PC-9 (cell line): ENCODE measurements at regions not wholly inside any gene's neighbourhood (a gene's known extent, or its start where the extent isn't known, plus 50 kb on each side); places are given as distances from the start of the nearest gene placed in this dataset.

Source experiments
- BruUV-seq: library from RNA; stranded (reverse); fragments of 400-500 nt; replicated peaks from 2 replicates; lab custom pipeline; 2021; lab: Mats Ljungman, UMichigan
- CTCF ChIA-PET: fragments of 300-600 bp; sonication (Branson Sonifier 250); formaldehyde crosslinking; loops from one replicate; lab custom pipeline; 2022; ENCODE audit warnings: antibody characterized with exemption; lab: Charles Lee
- POLR2A ChIA-PET: fragments of 300-600 bp; sonication (Branson Sonifier 250); formaldehyde crosslinking; loops from one replicate; lab custom pipeline; 2022; ENCODE audit warnings: antibody characterized with exemption; ENCODE audit not compliant: unreplicated experiment; lab: Charles Lee
- DNase-seq, 2 experiments: peaks; one replicate each; pipeline versions ENCODE4 v3.0.0 to v3.0.0-alpha.2; 2015 to 2022; ENCODE audit warnings: mixed read lengths in 1 of 2
- H2AFZ ChIP-seq: fragments of 200-600 bp; sonication (generic); 2 replicates; pipeline ENCODE4 v1.8.1; 2017; ENCODE audit warnings: antibody characterized with exemption
- H3F3A ChIP-seq: fragments of 200-600 bp; sonication (generic); 2 replicates; pipeline ENCODE4 v1.8.1; 2017; ENCODE audit warnings: antibody characterized with exemption, mild to moderate bottlenecking, low read depth; ENCODE audit not compliant: insufficient read depth
- H3K27ac ChIP-seq: fragments of 200-600 bp; sonication (generic); 2 replicates; pipeline ENCODE4 v1.6.1; 2016; ENCODE audit warnings: mixed run types
- H3K27me3 ChIP-seq: fragments of 200-600 bp; sonication (generic); 2 replicates; pipeline ENCODE4 v1.6.1; 2016; ENCODE audit warnings: low read depth, mixed run types; ENCODE audit not compliant: insufficient read depth
- H3K36me3 ChIP-seq: fragments of 200-600 bp; sonication (generic); 2 replicates; pipeline ENCODE4 v1.6.1; 2016; ENCODE audit warnings: low read depth, mixed run types
- H3K4me1 ChIP-seq: fragments of 200-600 bp; sonication (generic); replicated peaks from 2 replicates; pipeline ENCODE4 v1.6.1; 2016; ENCODE audit warnings: mixed run types; ENCODE audit not compliant: insufficient read depth
- H3K4me2 ChIP-seq: fragments of 200-600 bp; sonication (generic); 2 replicates; pipeline ENCODE4 v1.6.1; 2017; ENCODE audit warnings: mixed run types
- H3K4me3 ChIP-seq: fragments of 200-600 bp; sonication (generic); 2 replicates; pipeline ENCODE4 v1.6.1; 2016; ENCODE audit warnings: mixed run types
- H3K79me2 ChIP-seq: fragments of 200-600 bp; sonication (generic); 2 replicates; pipeline ENCODE4 v1.6.1; 2017; ENCODE audit warnings: low read depth, mixed run types
- H3K9me2 ChIP-seq: fragments of 200-600 bp; sonication (generic); 2 replicates; pipeline ENCODE4 v1.8.1; 2017; ENCODE audit warnings: mild to moderate bottlenecking; ENCODE audit not compliant: insufficient read depth
- H3K9me3 ChIP-seq: fragments of 200-600 bp; sonication (generic); 2 replicates; pipeline ENCODE4 v1.8.1; 2016; ENCODE audit warnings: low read depth; ENCODE audit not compliant: insufficient read depth
- H4K20me1 ChIP-seq: fragments of 200-600 bp; sonication (generic); 2 replicates; pipeline ENCODE4 v1.8.1; 2017; ENCODE audit not compliant: insufficient read depth
- EZH2 ChIP-seq: fragments of 200-600 bp; sonication (generic); IDR thresholded peaks from 2 replicates; pipeline ENCODE4 v1.8.0; 2017; ENCODE audit warnings: antibody characterized with exemption, low read depth
- intact Hi-C: fragments of 100-400 bp; cut with micrococcal nuclease; formaldehyde crosslinking; loops from one replicate; pipeline ENCODE4 v1.10.0; 2022; ENCODE audit not compliant: unreplicated experiment
- TF ChIP-seq, protein P1 (sequence below): fragments of 200-600 bp; sonication (generic); conservative IDR thresholded peaks from 2 replicates; pipeline ENCODE4 v1.6.1; 2017; ENCODE audit warnings: mixed run types, antibody characterized with exemption, mild to moderate bottlenecking, moderate library complexity

GRCh38 chr10:33410096-33410859, 75.8 kb upstream of the NRP1 start:
- no peaks in the 10 kb centered on the region for H3K79me2 ChIP-seq
- H3K4me2 ChIP-seq, result no peak overlapping the region
- no peaks in the 10 kb centered on the region for H3K9me3 ChIP-seq
- H3K36me3 ChIP-seq, result no peaks in the 10 kb centered on the region
- ChIA-PET CTCF (no interaction called here), POLR2A (no interaction called here)
- H3K27ac ChIP-seq, result no peak overlapping the region
- H3K27me3 ChIP-seq, result no peaks in the 10 kb centered on the region
- H3K9me2 ChIP-seq, result no peaks in the 10 kb centered on the region
- H4K20me1 ChIP-seq, result no peaks in the 10 kb centered on the region
- no peak for DNase-seq
- BruUV-seq, result no TSS peak
- intact Hi-C loops, result no loop called here
- no peak overlapping the region for H3K4me3 ChIP-seq
- no peak overlapping the region for H2AFZ ChIP-seq
- H3K4me1 ChIP-seq, result no peaks in the 10 kb centered on the region
- H3F3A ChIP-seq, result no peaks in the 10 kb centered on the region
- TF ChIP-seq EZH2, result no peak
- TF ChIP-seq, protein P1, sequence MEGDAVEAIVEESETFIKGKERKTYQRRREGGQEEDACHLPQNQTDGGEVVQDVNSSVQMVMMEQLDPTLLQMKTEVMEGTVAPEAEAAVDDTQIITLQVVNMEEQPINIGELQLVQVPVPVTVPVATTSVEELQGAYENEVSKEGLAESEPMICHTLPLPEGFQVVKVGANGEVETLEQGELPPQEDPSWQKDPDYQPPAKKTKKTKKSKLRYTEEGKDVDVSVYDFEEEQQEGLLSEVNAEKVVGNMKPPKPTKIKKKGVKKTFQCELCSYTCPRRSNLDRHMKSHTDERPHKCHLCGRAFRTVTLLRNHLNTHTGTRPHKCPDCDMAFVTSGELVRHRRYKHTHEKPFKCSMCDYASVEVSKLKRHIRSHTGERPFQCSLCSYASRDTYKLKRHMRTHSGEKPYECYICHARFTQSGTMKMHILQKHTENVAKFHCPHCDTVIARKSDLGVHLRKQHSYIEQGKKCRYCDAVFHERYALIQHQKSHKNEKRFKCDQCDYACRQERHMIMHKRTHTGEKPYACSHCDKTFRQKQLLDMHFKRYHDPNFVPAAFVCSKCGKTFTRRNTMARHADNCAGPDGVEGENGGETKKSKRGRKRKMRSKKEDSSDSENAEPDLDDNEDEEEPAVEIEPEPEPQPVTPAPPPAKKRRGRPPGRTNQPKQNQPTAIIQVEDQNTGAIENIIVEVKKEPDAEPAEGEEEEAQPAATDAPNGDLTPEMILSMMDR, result no peak

GRCh38 chr10:33406596-33406995, 72.1 kb upstream of the NRP1 start:
- Histone ChIP-seq H3K4me3 (no peak overlapping the region), H2AFZ (no peak overlapping the region), H3F3A (no peaks in the 10 kb centered on the region), H3K4me1 (no peaks in the 10 kb centered on the region), H3K4me2 (no peak overlapping the region), H4K20me1 (no peaks in the 10 kb centered on the region), H3K9me2 (no peaks in the 10 kb centered on the region), H3K9me3 (no peaks in the 10 kb centered on the region), H3K36me3 (no peaks in the 10 kb centered on the region), H3K27me3 (no peaks in the 10 kb centered on the region), H3K27ac (no peak overlapping the region), H3K79me2 (no peaks in the 10 kb centered on the region)
- no TSS peak for BruUV-seq
- no peak for DNase-seq
- TF ChIP-seq EZH2, result no peak
- TF ChIP-seq, protein P1, result no peak
- intact Hi-C loops, result no loop called here
- ChIA-PET CTCF (no interaction called here), POLR2A (no interaction called here)

- Histone ChIP-seq H3K79me2 (no peaks in the 10 kb centered on the region), H3K36me3 (no peaks in the 10 kb centered on the region), H3K27ac (no peak overlapping the region), H2AFZ (no peak overlapping the region), H3K4me3 (no peak overlapping the region), H3K27me3 (no peaks in the 10 kb centered on the region), H3K4me1 (no peaks in the 10 kb centered on the region), H3F3A (no peaks in the 10 kb centered on the region), H3K9me3 (no peaks in the 10 kb centered on the region), H3K9me2 (no peaks in the 10 kb centered on the region), H3K4me2 (no peak overlapping the region), H4K20me1 (no peaks in the 10 kb centered on the region)
- no peak for DNase-seq
- POLR2A ChIA-PET, result no interaction called here
- intact Hi-C loops, result no loop called here
- TF ChIP-seq, protein P1, result no peak
- no peak for TF ChIP-seq EZH2
- CTCF ChIA-PET, result no interaction called here
- no TSS peak for BruUV-seq
These were observed 68.0 kb upstream of the NRP1 start for GRCh38 chr10:33402220-33403073.
